ENCODE measurements at regions not wholly inside any gene's neighbourhood (a gene's known extent, or its start where the extent isn't known, plus 50 kb on each side); places are given as distances from the start of the nearest gene placed in this dataset.

DNA sequence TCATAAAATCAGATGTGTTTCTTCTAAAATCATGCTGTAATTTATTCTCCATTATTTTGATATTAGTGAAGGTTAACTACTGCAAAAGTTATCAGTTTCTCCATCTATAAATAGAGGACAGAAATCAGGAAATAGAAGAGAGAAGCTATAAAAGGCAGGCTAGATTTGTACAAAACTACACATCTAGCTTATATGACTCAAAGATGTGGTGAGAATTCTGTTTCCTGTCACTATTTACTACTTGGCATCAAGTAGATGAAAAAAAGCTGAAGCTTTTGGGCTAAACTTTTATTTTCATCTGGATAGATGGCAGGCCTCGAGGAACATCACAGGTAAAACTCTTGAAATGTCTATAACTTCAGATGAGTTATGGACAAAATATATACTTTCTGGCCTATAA lies 49.8 kb upstream of the NAB1 start:
- no peak for TF ChIP-seq ZNF768 (tag by site-specific recombination; IDR thresholded peaks at IDR 0.05)
- TF ChIP-seq ZNF214 (tag by site-specific recombination; IDR thresholded peaks at IDR 0.05; ENCODE audit: borderline replicate concordance), result no peak
- no peak for TF ChIP-seq FEZF1 (tag by site-specific recombination; IDR thresholded peaks at IDR 0.05)
- TF ChIP-seq, protein P1, sequence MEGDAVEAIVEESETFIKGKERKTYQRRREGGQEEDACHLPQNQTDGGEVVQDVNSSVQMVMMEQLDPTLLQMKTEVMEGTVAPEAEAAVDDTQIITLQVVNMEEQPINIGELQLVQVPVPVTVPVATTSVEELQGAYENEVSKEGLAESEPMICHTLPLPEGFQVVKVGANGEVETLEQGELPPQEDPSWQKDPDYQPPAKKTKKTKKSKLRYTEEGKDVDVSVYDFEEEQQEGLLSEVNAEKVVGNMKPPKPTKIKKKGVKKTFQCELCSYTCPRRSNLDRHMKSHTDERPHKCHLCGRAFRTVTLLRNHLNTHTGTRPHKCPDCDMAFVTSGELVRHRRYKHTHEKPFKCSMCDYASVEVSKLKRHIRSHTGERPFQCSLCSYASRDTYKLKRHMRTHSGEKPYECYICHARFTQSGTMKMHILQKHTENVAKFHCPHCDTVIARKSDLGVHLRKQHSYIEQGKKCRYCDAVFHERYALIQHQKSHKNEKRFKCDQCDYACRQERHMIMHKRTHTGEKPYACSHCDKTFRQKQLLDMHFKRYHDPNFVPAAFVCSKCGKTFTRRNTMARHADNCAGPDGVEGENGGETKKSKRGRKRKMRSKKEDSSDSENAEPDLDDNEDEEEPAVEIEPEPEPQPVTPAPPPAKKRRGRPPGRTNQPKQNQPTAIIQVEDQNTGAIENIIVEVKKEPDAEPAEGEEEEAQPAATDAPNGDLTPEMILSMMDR (tag by site-specific recombination; IDR thresholded peaks at IDR 0.05), result no peak
- TF ChIP-seq, protein P2, sequence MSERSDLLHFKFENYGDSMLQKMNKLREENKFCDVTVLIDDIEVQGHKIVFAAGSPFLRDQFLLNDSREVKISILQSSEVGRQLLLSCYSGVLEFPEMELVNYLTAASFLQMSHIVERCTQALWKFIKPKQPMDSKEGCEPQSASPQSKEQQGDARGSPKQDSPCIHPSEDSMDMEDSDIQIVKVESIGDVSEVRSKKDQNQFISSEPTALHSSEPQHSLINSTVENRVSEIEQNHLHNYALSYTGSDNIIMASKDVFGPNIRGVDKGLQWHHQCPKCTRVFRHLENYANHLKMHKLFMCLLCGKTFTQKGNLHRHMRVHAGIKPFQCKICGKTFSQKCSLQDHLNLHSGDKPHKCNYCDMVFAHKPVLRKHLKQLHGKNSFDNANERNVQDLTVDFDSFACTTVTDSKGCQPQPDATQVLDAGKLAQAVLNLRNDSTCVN (tag by site-specific recombination; optimal IDR thresholded peaks at IDR 0.05), result no peak

Measured in HEK293 (cell line).